GM18868 (cell line): ENCODE measurements at regions not wholly inside any gene's neighbourhood (a gene's known extent, or its start where the extent isn't known, plus 50 kb on each side); places are given as distances from the start of the nearest gene placed in this dataset.

Source experiments
- ATAC-seq: cut with Tn5 transposase; IDR thresholded peaks from one replicate; pipeline ENCODE4 v1.9.1; 2021; ENCODE audit warnings: mild to moderate bottlenecking, moderate library complexity; ENCODE audit not compliant: unreplicated experiment

DNA sequence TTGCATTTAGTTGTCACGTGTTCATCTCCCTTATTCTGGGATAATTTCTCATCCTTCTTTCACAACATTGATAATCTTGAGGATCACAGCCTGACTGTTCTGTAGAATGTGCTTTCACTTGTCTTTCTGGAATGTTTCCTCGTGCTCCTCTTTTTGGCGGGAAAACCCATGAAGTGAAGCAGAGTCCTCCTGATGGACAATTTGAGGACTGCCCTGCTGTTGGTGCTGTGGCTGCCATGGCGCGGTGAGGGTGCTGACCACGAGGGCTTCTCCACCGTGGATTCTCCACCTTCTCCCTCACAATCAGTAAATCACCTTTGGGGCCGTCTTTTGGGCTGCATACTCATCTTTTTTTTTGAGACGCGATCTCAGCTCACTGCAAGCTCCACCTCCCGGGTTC is 946.9 kb downstream of the BRD1 start:
- ATAC-seq, result no peak

DNA sequence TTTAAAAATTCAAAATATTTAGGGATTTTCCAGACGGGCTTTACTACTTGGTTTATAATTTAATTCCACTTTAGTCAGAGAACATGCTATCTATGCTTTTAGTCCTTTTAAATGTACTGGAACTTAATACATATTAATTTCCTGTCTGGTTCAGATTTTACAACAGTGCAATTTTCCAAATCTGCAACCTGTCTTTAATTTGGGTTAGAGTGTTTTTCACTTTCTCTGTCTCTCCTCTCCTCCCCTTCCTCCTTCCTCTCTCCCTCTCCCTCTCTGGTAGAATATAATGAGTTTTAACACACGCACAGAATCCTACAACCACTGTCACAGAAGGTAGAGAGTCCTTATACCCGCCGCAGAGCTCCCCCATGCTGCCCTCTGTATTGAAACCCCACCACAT is 950.7 kb downstream of the BRD1 start:
- ATAC-seq, result no peak

DNA sequence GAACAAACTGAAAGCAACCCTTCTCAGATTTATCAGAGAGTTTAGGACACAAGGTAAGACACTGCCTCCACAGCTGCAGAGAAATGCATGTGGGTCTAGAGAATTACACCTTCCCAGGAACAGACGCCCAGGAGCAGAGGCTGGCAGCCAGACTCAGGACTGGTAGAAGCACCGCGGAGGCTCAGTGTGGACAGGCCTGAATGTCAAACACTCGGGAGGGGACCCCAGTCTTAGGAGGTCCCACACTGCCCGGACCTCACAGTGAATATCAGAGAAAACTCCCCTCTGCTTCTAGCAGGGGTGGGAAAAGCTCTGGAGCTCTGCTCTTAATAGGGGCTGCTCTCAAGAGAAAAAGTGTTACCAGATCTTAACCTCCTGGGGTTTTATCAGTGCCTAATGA is 952.7 kb downstream of the BRD1 start:
- ATAC-seq, result no peak

GRCh38 chr22:48873191-48873520 is 954.5 kb downstream of the BRD1 start:
- no peak for ATAC-seq

- no peak for ATAC-seq
These were observed 955.1 kb downstream of the BRD1 start for GRCh38 chr22:48872271-48873190.

GRCh38 chr22:48871176-48871840 is 956.4 kb downstream of the BRD1 start:
- no peak for ATAC-seq

GRCh38 chr22:48870436-48870835 is 957.2 kb downstream of the BRD1 start:
- no peak for ATAC-seq

- no peak for ATAC-seq
These were observed 957.9 kb downstream of the BRD1 start for GRCh38 chr22:48869788-48870187.

GRCh38 chr22:48869161-48869560 is 958.5 kb downstream of the BRD1 start:
- ATAC-seq, result no peak

- ATAC-seq, result no peak
These were observed 959.1 kb downstream of the BRD1 start for GRCh38 chr22:48868554-48868953.

GRCh38 chr22:48867891-48868290 is 959.8 kb downstream of the BRD1 start:
- ATAC-seq, result no peak

- ATAC-seq, result no peak
These were observed 960.6 kb downstream of the BRD1 start for GRCh38 chr22:48866906-48867681.

GRCh38 chr22:48864748-48865147 is 962.9 kb downstream of the BRD1 start:
- no peak for ATAC-seq

GRCh38 chr22:48863965-48864528 is 963.6 kb downstream of the BRD1 start:
- no peak for ATAC-seq

GRCh38 chr22:48860557-48860956 is 967.1 kb downstream of the BRD1 start:
- no peak for ATAC-seq

GRCh38 chr22:48858856-48859255 is 968.8 kb downstream of the BRD1 start:
- no peak for ATAC-seq

- no peak for ATAC-seq
These were observed 969.6 kb downstream of the BRD1 start for GRCh38 chr22:48858121-48858520.

DNA sequence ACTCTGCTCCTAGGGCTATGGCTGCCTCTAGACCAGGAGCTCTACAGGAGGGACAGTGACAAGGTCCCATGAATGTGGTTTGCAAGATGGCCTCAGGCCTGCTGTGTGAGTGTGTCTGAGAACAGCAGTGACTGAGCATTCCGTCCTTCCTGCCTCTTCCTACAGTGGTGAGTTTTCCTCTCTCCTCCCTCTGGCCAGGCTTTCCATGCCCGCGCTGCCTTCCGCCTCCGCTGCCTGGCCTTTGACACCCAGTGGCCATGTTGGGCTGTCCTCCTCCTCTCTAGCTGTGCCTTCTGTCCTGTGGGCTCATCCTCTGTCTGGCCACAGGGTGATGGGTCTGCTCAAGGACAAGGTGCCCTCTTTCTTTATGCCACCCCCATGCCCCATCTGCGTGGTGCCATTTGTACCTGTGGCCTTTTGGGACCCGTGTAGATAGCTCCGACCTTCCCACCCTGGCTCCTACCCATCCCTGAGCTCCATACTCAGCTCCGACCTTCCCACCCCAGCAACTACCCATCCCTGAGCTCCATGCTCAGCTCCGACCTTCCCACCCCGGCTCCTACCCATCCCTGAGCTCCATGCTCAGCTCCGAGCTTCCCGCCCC is 970.4 kb downstream of the BRD1 start:
- ATAC-seq, result no peak

DNA sequence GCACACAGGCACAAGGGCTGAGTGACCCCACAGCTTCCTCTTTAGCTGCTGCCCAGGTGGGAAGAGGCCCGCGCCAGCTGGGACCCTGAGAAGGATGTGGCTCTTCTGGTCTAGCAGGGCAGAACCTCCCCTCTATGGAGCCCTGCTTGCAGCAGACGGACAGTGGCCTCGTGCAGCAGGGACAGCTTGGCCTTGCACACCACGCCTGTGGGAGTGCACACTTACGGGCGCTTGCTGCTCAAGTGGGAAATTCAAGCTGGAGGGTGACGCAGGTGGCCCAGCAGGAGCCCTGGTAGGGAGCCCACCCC is 971.4 kb downstream of the BRD1 start:
- no peak for ATAC-seq

GRCh38 chr22:48855593-48856307 is 971.9 kb downstream of the BRD1 start:
- ATAC-seq, result no peak
